ENCODE measurements at regions not wholly inside any gene's neighbourhood (a gene's known extent, or its start where the extent isn't known, plus 50 kb on each side); places are given as distances from the start of the nearest gene placed in this dataset.

DNA sequence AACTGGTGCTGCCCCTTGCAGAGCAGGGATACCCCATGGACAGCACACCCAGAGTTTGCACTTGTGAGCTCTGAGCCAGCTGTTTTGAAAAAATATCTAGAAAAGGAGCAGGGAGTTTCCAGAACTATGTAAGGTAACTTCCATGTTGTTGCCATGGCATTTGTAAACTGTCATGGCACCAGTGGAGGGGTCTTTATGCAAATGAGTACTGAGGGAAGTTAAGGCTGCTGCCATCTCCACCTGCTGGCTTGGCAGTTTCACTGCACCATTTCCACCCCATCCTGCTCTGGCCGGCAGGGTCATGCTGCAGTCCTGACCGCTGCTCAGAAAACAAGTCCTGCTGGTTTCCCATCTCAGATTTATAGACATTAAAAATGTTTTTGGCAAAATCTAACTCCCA is 52.3 kb upstream of the SNTG2 start:
- Mint-ChIP-seq H3K4me3 (ENCODE audit: low read depth) (no peak overlapping the region), H3K27me3 (ENCODE audit: low read depth) (no peaks in the 10 kb centered on the region), H3K9me3 (peaks cover 6% of the 10 kb centered on the region), H3K27ac (no peak overlapping the region), H3K4me1 (ENCODE audit: low read depth) (no peaks in the 10 kb centered on the region), H3K36me3 (ENCODE audit: low read depth) (no peaks in the 10 kb centered on the region)
- no peak for DNase-seq (ENCODE audit: low spot score)
- intact Hi-C loops (cut with micrococcal nuclease): no loop called here

DNA sequence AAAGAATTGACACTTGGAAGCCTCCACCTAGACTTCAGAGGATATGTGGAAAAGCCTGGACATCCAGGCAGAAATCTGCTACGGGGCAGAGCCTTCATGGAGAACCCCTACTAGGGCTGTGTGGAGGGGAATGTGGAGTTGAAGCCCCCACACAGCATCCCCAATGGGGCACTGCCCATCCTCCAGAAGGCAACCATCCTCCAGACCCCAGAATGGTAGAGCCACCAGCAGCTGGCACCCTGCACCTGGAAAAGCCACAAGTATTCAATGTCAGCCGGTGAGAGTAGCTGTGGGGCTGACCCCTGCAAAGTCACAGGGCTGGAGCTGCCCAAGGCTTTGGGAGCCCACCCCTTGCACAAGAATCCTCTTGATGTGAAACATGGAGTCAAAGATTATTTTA is 53.6 kb upstream of the SNTG2 start:
- H3K36me3 Mint-ChIP-seq (ENCODE audit: low read depth): no peaks in the 10 kb centered on the region
- H3K27me3 Mint-ChIP-seq (ENCODE audit: low read depth): peaks cover 9% of the 10 kb centered on the region
- no peak for DNase-seq (ENCODE audit: low spot score)
- no peak overlapping the region for H3K4me3 Mint-ChIP-seq (ENCODE audit: low read depth)
- intact Hi-C loops (cut with micrococcal nuclease): no loop called here
- H3K27ac Mint-ChIP-seq: no peak overlapping the region
- H3K9me3 Mint-ChIP-seq: peaks cover 6% of the 10 kb centered on the region
- H3K4me1 Mint-ChIP-seq (ENCODE audit: low read depth): no peaks in the 10 kb centered on the region

DNA sequence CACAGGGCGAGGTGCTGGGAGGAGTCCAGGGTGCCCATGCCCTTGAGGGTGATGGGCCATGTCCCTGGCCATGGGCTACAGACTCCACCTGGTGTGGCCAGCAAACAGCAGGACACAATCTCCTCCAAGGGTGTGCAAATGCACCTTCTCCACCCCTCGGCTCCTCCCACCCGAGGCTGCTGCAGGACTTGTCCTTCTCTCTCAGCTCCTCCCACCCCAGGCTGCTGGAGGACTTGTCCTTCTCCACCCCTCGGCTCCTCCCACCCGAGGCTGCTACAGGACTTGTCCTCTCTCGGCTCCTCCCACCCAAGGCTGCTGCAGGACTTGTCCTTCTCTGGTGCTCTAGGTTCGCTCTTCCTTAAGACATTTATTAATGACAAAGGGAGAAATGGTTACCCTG is 57.3 kb upstream of the SNTG2 start:
- DNase-seq (ENCODE audit: low spot score): no peak
- intact Hi-C loops (cut with micrococcal nuclease): no loop called here
- Mint-ChIP-seq H3K36me3 (ENCODE audit: low read depth) (no peaks in the 10 kb centered on the region), H3K4me3 (ENCODE audit: low read depth) (no peak overlapping the region), H3K27me3 (ENCODE audit: low read depth) (peaks cover 14% of the 10 kb centered on the region), H3K27ac (no peak overlapping the region), H3K9me3 (peaks cover 6% of the 10 kb centered on the region), H3K4me1 (ENCODE audit: low read depth) (no peaks in the 10 kb centered on the region)

DNA sequence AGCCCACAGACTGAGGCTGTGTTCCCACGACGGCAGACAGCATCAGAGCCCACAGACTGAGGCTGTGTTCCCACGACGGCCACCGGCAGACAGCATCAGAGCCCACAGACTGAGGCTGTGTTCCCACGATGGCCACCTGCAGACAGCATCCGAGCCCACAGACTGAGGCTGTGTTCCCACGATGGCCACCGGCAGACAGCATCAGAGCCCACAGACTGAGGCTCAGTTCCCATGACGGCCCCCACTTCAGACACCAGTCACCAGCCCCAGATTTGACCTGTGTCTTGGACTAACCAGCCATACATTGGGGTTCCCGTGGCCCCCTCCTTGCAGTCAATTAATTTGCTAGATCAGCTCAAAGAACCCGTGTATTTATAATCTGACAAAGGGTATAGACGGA is 57.8 kb upstream of the SNTG2 start:
- intact Hi-C loops (cut with micrococcal nuclease): no loop called here
- DNase-seq (ENCODE audit: low spot score): no peak
- no peaks in the 10 kb centered on the region for H3K4me1 Mint-ChIP-seq (ENCODE audit: low read depth)
- no peak overlapping the region for H3K4me3 Mint-ChIP-seq (ENCODE audit: low read depth)
- H3K36me3 Mint-ChIP-seq (ENCODE audit: low read depth): no peaks in the 10 kb centered on the region
- H3K9me3 Mint-ChIP-seq: peaks cover 6% of the 10 kb centered on the region
- H3K27ac Mint-ChIP-seq: no peak overlapping the region
- peaks cover 14% of the 10 kb centered on the region for H3K27me3 Mint-ChIP-seq (ENCODE audit: low read depth)

DNA sequence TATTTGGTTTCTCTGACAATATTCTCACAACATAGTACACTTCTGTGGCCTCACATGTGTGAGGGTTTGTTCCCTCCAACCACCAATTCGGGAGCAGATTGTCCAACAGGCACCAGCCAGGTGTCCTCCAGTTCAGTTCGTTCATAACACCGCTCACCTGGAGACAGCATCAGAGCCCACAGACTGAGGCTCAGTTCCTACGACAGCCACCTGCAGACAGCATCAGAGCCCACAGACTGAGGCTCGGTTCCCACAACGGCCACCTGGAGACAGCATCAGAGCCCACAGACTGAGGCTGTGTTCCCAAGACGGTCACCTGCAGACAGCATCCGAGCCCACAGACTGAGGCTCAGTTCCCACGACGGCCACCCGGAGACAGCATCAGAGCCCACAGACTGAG is 58.2 kb upstream of the SNTG2 start:
- intact Hi-C loops (cut with micrococcal nuclease): no loop called here
- no peak overlapping the region for H3K4me3 Mint-ChIP-seq (ENCODE audit: low read depth)
- no peak for DNase-seq (ENCODE audit: low spot score)
- H3K4me1 Mint-ChIP-seq (ENCODE audit: low read depth): no peaks in the 10 kb centered on the region
- no peaks in the 10 kb centered on the region for H3K36me3 Mint-ChIP-seq (ENCODE audit: low read depth)
- H3K9me3 Mint-ChIP-seq: peaks cover 6% of the 10 kb centered on the region
- no peak overlapping the region for H3K27ac Mint-ChIP-seq
- peaks cover 14% of the 10 kb centered on the region for H3K27me3 Mint-ChIP-seq (ENCODE audit: low read depth)

DNA sequence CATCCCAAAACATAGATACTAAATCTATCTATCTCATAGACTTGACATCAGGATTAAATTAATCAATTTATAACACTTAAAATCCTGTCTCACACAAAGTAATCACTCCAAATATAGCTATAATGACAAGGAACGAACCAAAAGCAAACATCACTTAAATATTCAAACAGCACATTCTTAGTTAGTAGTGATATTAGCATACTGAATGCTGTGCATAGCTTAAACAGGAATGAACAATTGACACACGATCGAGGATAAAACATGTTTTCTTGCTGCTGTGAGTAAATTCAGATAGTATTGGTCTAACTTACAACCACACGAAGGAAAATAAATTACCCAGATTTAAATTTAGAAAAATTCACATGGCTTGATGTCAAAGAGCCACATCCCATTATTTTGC is 58.9 kb upstream of the SNTG2 start:
- peaks cover 14% of the 10 kb centered on the region for H3K27me3 Mint-ChIP-seq (ENCODE audit: low read depth)
- no peak overlapping the region for H3K27ac Mint-ChIP-seq
- no peaks in the 10 kb centered on the region for H3K36me3 Mint-ChIP-seq (ENCODE audit: low read depth)
- no peak for DNase-seq (ENCODE audit: low spot score)
- H3K4me3 Mint-ChIP-seq (ENCODE audit: low read depth): no peak overlapping the region
- intact Hi-C loops (cut with micrococcal nuclease): no loop called here
- peaks cover 6% of the 10 kb centered on the region for H3K9me3 Mint-ChIP-seq
- H3K4me1 Mint-ChIP-seq (ENCODE audit: low read depth): no peaks in the 10 kb centered on the region

DNA sequence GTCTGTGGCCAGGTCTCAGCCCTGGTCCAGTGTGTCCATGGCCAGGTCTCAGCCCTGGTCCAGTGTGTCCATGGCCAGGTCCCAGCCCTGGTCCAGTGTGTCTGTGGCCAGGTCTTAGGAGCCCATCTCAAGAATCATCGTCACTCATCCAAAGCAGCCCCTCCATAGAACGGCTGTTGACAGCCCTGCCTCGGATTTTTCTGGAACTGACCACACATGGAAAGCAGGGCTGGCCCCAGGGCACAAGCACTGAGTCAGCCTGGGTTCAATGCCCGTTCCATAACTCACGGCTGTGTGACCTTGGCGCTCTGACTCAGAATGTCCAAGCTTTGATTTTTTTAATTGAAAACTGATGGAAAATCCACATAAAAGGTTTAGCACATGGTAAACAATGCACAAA is 59.9 kb upstream of the SNTG2 start:
- Mint-ChIP-seq H3K27ac (no peak overlapping the region), H3K27me3 (ENCODE audit: low read depth) (peaks cover 14% of the 10 kb centered on the region), H3K4me1 (ENCODE audit: low read depth) (no peaks in the 10 kb centered on the region), H3K36me3 (ENCODE audit: low read depth) (no peaks in the 10 kb centered on the region), H3K4me3 (ENCODE audit: low read depth) (no peak overlapping the region), H3K9me3 (no peaks in the 10 kb centered on the region)
- no peak for DNase-seq (ENCODE audit: low spot score)
- intact Hi-C loops (cut with micrococcal nuclease): no loop called here

DNA sequence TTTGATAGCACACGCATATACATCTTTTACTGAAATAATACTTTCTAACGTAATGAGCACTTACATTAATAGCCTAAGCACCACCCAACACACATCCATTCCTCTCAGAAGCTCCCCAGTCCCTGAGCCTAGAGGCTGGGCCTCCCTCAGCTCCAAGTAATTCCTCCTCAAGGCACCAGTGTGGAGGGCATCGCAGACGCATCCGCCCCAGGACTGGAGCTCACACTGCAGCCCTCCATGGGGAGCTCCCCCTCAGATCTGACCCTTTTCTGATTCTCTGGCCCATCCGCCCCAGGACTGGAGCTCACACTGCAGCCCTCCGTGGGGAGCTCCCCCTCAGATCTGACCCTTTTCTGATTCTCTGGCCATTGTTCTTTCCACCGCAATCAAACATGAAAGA is 60.4 kb upstream of the SNTG2 start:
- H3K36me3 Mint-ChIP-seq (ENCODE audit: low read depth): no peaks in the 10 kb centered on the region
- no peak overlapping the region for H3K4me3 Mint-ChIP-seq (ENCODE audit: low read depth)
- no peaks in the 10 kb centered on the region for H3K9me3 Mint-ChIP-seq

DNA sequence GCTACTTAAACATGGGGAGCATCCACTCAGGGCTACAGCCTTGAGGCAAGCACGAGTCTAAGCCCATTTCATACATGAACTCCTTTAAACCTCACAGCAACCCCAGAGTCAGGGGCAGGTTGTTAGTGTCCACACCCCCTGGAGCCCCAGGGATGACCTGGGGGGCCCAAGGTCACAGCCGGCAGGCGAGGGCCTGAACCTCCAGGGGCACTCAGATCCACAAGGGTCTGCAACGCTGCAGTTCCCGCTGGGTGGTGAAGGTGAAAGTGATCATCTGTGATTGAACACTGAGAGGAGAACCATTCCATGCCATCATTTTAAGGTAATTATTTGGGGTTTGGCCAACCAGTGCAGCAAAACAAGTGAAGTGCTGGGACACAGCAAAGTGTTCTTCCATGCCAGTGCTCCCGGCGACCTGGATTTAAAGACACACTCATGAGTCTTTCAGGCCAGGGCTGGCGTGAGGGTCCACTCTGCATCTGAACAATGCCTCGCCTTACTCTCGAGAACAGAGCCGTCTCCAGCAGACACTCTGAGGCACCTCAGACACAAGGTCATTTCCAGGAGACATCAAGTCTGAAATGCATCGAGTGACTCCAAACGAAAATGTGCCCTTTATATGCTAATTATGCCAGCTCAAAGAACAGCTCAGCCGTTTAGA is 61.6 kb upstream of the SNTG2 start:
- H3K4me3 Mint-ChIP-seq (ENCODE audit: low read depth): no peak overlapping the region
- intact Hi-C loops (cut with micrococcal nuclease): no loop called here
- H3K9me3 Mint-ChIP-seq: no peaks in the 10 kb centered on the region
- DNase-seq (ENCODE audit: low spot score): no peak
- H3K36me3 Mint-ChIP-seq (ENCODE audit: low read depth): no peaks in the 10 kb centered on the region
- H3K27me3 Mint-ChIP-seq (ENCODE audit: low read depth): peaks cover 14% of the 10 kb centered on the region
- H3K4me1 Mint-ChIP-seq (ENCODE audit: low read depth): no peaks in the 10 kb centered on the region
- H3K27ac Mint-ChIP-seq: no peak overlapping the region

More for the DNA sequence above, 60.4 kb upstream of the SNTG2 start:
- intact Hi-C loops (cut with micrococcal nuclease): no loop called here
- Mint-ChIP-seq H3K27ac (no peak overlapping the region), H3K4me1 (ENCODE audit: low read depth) (no peaks in the 10 kb centered on the region), H3K27me3 (ENCODE audit: low read depth) (peaks cover 14% of the 10 kb centered on the region)
- no peak for DNase-seq (ENCODE audit: low spot score)

DNA sequence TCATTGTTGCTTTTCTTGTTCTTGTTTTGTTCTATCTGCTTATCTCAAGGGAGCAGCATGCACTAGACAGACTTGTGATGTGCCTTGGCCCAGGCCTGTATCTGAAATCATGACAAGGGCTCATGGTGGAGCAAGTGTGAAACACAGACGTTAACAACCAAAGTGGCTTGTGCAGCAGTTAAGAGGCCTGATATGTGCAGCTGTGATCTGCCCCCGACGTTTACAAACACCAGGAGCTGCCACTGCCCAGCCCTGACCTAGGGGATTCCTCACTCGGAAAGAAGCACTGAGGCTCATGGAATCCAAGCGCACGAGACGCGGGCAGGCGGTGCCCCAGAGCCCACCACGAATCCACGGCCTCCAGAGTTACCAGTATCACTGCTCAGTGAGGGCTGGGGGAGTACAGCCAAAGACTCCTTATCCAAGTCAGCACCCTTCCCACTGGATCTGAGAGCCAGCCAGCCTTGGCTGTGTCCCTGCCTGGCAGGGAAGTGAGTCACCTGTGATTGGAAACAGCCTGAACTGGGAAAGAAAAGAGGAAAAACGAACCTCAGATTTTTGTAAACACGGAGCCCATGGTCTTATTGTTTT is 62.3 kb upstream of the SNTG2 start:
- no peaks in the 10 kb centered on the region for H3K9me3 Mint-ChIP-seq

DNA sequence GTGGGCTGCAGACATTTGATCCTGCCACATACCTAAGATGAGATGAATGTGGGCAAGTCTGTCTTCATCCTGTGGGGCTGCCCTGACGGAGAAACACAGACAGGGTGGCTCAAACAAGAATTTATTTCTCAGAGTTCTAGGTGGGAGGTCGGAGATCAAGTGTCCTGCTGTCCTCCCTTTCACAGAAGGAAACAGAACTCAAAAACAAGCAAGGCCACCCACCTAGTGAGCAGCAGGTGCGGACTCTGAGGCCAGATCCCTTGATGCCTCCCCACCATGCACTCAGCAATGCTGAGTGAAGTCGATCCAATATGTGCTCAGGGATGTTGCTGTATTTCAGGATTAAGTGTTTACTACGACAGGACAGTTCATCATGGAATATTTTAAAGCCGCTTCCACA is 63.0 kb upstream of the SNTG2 start:
- Mint-ChIP-seq H3K4me1 (ENCODE audit: low read depth) (no peaks in the 10 kb centered on the region), H3K36me3 (ENCODE audit: low read depth) (no peaks in the 10 kb centered on the region), H3K9me3 (no peaks in the 10 kb centered on the region), H3K27me3 (ENCODE audit: low read depth) (peaks cover 12% of the 10 kb centered on the region), H3K27ac (no peak overlapping the region), H3K4me3 (ENCODE audit: low read depth) (no peak overlapping the region)
- intact Hi-C loops (cut with micrococcal nuclease): no loop called here
- DNase-seq (ENCODE audit: low spot score): no peak

More for the DNA sequence above, 62.3 kb upstream of the SNTG2 start:
- Mint-ChIP-seq H3K27ac (no peak overlapping the region), H3K4me1 (ENCODE audit: low read depth) (no peaks in the 10 kb centered on the region), H3K27me3 (ENCODE audit: low read depth) (peaks cover 16% of the 10 kb centered on the region), H3K36me3 (ENCODE audit: low read depth) (no peaks in the 10 kb centered on the region), H3K4me3 (ENCODE audit: low read depth) (no peak overlapping the region)
- intact Hi-C loops (cut with micrococcal nuclease): no loop called here
- DNase-seq (ENCODE audit: low spot score): no peak

DNA sequence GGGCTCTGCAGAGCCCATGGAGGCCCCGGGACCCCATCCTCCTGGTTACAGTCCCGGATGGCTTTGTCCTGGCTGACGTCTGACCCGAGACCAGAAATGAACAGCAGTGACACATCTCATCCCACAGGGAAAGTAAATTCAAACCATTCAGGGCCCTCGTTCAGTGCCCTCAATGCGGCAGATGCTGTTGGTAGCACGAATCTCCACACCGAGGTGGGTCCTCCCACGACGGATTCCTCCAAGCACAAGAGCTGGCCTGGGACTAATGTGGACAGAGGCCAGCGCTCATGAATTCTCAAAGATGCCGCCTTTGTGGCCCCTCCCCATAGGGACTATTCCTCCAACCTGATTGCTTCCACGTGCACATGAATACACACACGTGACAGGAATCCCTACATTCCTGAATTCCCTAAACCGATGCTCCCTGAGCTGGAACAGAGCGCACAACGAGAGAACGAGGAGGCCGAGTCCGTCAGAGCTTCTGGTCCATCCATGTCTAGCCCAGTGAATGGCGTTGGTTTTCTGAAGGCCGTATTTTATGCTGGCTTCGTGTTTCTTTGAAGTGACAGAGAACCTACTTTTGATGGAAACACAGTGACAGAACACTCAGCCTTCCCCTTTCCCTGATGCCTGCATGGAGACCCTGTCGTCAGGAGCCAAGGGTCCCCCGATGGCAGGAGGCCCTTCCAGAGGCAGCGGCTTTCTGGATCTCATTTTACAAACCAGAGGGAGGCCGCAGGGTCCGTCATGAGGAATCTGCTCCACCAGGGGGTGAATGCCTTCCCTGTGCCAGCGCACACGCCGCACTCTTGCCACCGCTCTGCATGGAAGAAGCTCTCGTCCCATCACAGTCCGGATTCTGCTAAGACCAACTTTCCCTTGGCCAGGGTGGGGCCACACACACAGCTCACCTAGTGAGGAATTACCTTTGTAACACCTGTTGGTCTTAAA is 64.3 kb upstream of the SNTG2 start:
- DNase-seq (ENCODE audit: low spot score): no peak

More for the DNA sequence above, 64.3 kb upstream of the SNTG2 start:
- Mint-ChIP-seq H3K36me3 (ENCODE audit: low read depth) (no peaks in the 10 kb centered on the region), H3K27me3 (ENCODE audit: low read depth) (peaks cover 2% of the 10 kb centered on the region), H3K4me1 (ENCODE audit: low read depth) (no peaks in the 10 kb centered on the region), H3K4me3 (ENCODE audit: low read depth) (no peak overlapping the region), H3K9me3 (no peaks in the 10 kb centered on the region), H3K27ac (no peak overlapping the region)
- intact Hi-C loops (cut with micrococcal nuclease): no loop called here
